H1 (cell line): ENCODE measurements at regions not wholly inside any gene's neighbourhood (a gene's known extent, or its start where the extent isn't known, plus 50 kb on each side); places are given as distances from the start of the nearest gene placed in this dataset.

Experiments
- CHD1 ChIP-seq: IDR thresholded peaks from 2 replicates; pipeline ENCODE4 v1.6.1; 2012; ENCODE audit warnings: low read depth, low read length, improper control_type of control experiment
- CHD2 ChIP-seq: IDR thresholded peaks from 2 replicates; pipeline ENCODE4 v1.6.1; 2012; ENCODE audit warnings: low read length, improper control_type of control experiment
- CHD7 ChIP-seq: fragments of 300-600 bp; sonication (generic); IDR thresholded peaks from 2 replicates; pipeline ENCODE4 v1.7.1; 2012; ENCODE audit warnings: low read length, moderate library complexity, mild to moderate bottlenecking, inconsistent platforms; ENCODE audit not compliant: insufficient replicate concordance
- EGR1 ChIP-seq: IDR thresholded peaks from 2 replicates; pipeline ENCODE4 v1.6.1; 2011; ENCODE audit warnings: low read depth, low read length, borderline replicate concordance
- EZH2 ChIP-seq: fragments of 200-600 bp; sonication (generic); IDR thresholded peaks from 2 replicates; pipeline ENCODE4 v1.7.1; 2012; ENCODE audit warnings: low read depth, mild to moderate bottlenecking, moderate library complexity, low read length, inconsistent platforms; ENCODE audit not compliant: severe bottlenecking
- FOSL1 ChIP-seq: IDR thresholded peaks from 2 replicates; pipeline ENCODE4 v1.6.1; 2011; ENCODE audit warnings: mild to moderate bottlenecking, low read depth, low read length, moderate library complexity; ENCODE audit not compliant: insufficient read depth
- PHF8 ChIP-seq: fragments of 200-600 bp; sonication (generic); conservative IDR thresholded peaks from 2 replicates; pipeline ENCODE4 v1.7.1; 2012; ENCODE audit warnings: low read depth, mild to moderate bottlenecking, inconsistent platforms, low read length, moderate library complexity
- RNF2 ChIP-seq: fragments of 200-900, 300-1000 bp; sonication (generic); IDR thresholded peaks from 2 replicates; pipeline ENCODE4 v1.7.1; 2016; ENCODE audit warnings: borderline replicate concordance, low read depth, mild to moderate bottlenecking, antibody characterized with exemption, low read length; ENCODE audit not compliant: poor library complexity, severe bottlenecking; ENCODE audit errors: missing control alignments
- SIX5 ChIP-seq: IDR thresholded peaks from 2 replicates; pipeline ENCODE4 v1.6.1; 2011; ENCODE audit warnings: mild to moderate bottlenecking, low read depth, low read length
- SP2 ChIP-seq: IDR thresholded peaks from 2 replicates; pipeline ENCODE4 v1.6.1; 2012; ENCODE audit warnings: mild to moderate bottlenecking, low read length, inconsistent platforms
- USF2 ChIP-seq: IDR thresholded peaks from 2 replicates; pipeline ENCODE4 v1.6.1; 2011; ENCODE audit warnings: low read length, improper control_type of control experiment

GRCh38 chr6:147060636-147061035 is 143.6 kb upstream of the STXBP5 start (continued):
- TF ChIP-seq CHD7 (no peak), CHD1 (no peak), RNF2 (no peak), USF2 (no peak), EZH2 (no peak), PHF8 (no peak), SIX5 (no peak), FOSL1 (no peak), CHD2 (no peak), SP2 (no peak), EGR1 (no peak)
